Epithelial cell of esophagus (primary cell): ENCODE measurements at regions not wholly inside any gene's neighbourhood (a gene's known extent, or its start where the extent isn't known, plus 50 kb on each side); places are given as distances from the start of the nearest gene placed in this dataset.
A peak's percentile ranks its signal among the peaks of the same experiment; 100 is the strongest.
"Not testable (repeated sequence)": the region's sequence is repeated elsewhere in the genome, so short reads cannot be mapped to it uniquely, and the experiment has no call there.

Source experiments
- DNase-seq: peaks from one replicate; pipeline ENCODE4 v3.0.0; 2010; ENCODE audit warnings: low read depth
- H3K4me3 ChIP-seq: 2 replicates; pipeline ENCODE4 v1.5.1; 2011; ENCODE audit warnings: mild to moderate bottlenecking, low read length, control low read depth
- CTCF ChIP-seq: IDR thresholded peaks from 2 replicates; pipeline ENCODE4 v1.5.1; 2011; ENCODE audit warnings: low read depth, mild to moderate bottlenecking, low read length, control low read depth, inconsistent platforms; ENCODE audit not compliant: insufficient read depth; ENCODE audit errors: missing control alignments

- no peak overlapping the region for H3K4me3 ChIP-seq
- DNase-seq: no peak
- no peak for TF ChIP-seq CTCF
These were observed 179.7 kb upstream of the CNKSR2 start for GRCh38 chrX:21194526-21194925.

- TF ChIP-seq CTCF: no peak
- H3K4me3 ChIP-seq: no peak overlapping the region
- no peak for DNase-seq
These were observed 167.1 kb upstream of the CNKSR2 start for GRCh38 chrX:21207080-21207479.

GRCh38 chrX:21219208-21219607 lies 155.0 kb upstream of the CNKSR2 start:
- not testable (repeated sequence) for H3K4me3 ChIP-seq

GRCh38 chrX:21225643-21226042 lies 148.6 kb upstream of the CNKSR2 start:
- no peak overlapping the region for H3K4me3 ChIP-seq
- TF ChIP-seq CTCF: no peak

More at GRCh38 chrX:21219208-21219607, 155.0 kb upstream of the CNKSR2 start:
- DNase-seq: not testable (repeated sequence)

GRCh38 chrX:21228974-21229373 lies 145.2 kb upstream of the CNKSR2 start:
- not testable (repeated sequence) for H3K4me3 ChIP-seq, DNase-seq

More at GRCh38 chrX:21225643-21226042, 148.6 kb upstream of the CNKSR2 start:
- peak; percentile 51 for DNase-seq

GRCh38 chrX:21255032-21255618 lies 119.1 kb upstream of the CNKSR2 start:
- no peak for DNase-seq
- no peak for TF ChIP-seq CTCF
- H3K4me3 ChIP-seq: no peak overlapping the region

GRCh38 chrX:21266949-21267348 lies 107.3 kb upstream of the CNKSR2 start:
- DNase-seq: peak; percentile 0
- TF ChIP-seq CTCF: no peak
- H3K4me3 ChIP-seq: no peak overlapping the region

- H3K4me3 ChIP-seq: no peak overlapping the region
- no peak for DNase-seq
- TF ChIP-seq CTCF: no peak
These were observed 97.3 kb upstream of the CNKSR2 start for GRCh38 chrX:21276736-21277433.
